HCT116 (cell line): ENCODE measurements at regions not wholly inside any gene's neighbourhood (a gene's known extent, or its start where the extent isn't known, plus 50 kb on each side); places are given as distances from the start of the nearest gene placed in this dataset.

Source experiments
- ATAC-seq: fragments of 200-7000 bp; cut with Tn5 transposase; 2 replicates; pipeline ENCODE4 v1.9.1; 2020; ENCODE audit warnings: mild to moderate bottlenecking, moderate library complexity
- BruUV-seq: library from RNA; stranded (reverse); fragments of 400-500 nt; replicated peaks from 2 replicates; lab custom pipeline; 2021; lab: Mats Ljungman, UMichigan
- CTCF ChIA-PET: fragments of 300-600 bp; sonication (Branson Sonifier 250); formaldehyde crosslinking; loops from one replicate; lab custom pipeline; 2021; ENCODE audit warnings: antibody characterized with exemption; lab: Charles Lee
- POLR2A ChIA-PET: fragments of 300-600, 350-600 bp; sonication (Branson Sonifier 250); formaldehyde crosslinking; loops from one replicate; lab custom pipeline; 2021; ENCODE audit warnings: antibody characterized with exemption; lab: Charles Lee
- RAD21 ChIA-PET, 2 experiments: fragments of 300-600 bp; sonication (Branson Sonifier 250); formaldehyde crosslinking; loops; one replicate each; lab custom pipeline; 2023; ENCODE audit warnings: low total read pairs in 2 of 2; ENCODE audit not compliant: uncharacterized antibody in 2 of 2, unreplicated experiment in 2 of 2, low non-redundant PET in 1 of 2; lab: Charles Lee
- DNase-seq: peaks from one replicate; pipeline ENCODE4 v3.0.0-alpha.2; 2010; ENCODE audit warnings: low read depth, low spot score
- H2AFZ ChIP-seq: fragments of 200-600 bp; shearing (Covaris generic), sonication (generic); 2 replicates; pipeline ENCODE4 v1.6.1; 2017; ENCODE audit warnings: low read depth, mixed run types, mixed read lengths, antibody characterized with exemption, low read length; ENCODE audit not compliant: poor library complexity, severe bottlenecking
- H3K27ac ChIP-seq: 2 replicates; pipeline ENCODE4 v1.5.1; 2012; ENCODE audit warnings: low read depth, low read length
- H3K27me3 ChIP-seq: fragments of 200-600 bp; sonication (generic); 2 replicates; pipeline ENCODE4 v1.6.1; 2016; ENCODE audit warnings: mixed run types, low read length, mixed read lengths; ENCODE audit not compliant: insufficient read depth
- H3K36me3 ChIP-seq, 2 experiments: fragments of 200-500 bp in 1 of 2; fragments of 200-600 bp in 1 of 2; sonication (Bioruptor generic) in 1 of 2; sonication (generic) in 1 of 2; 2 replicates each; pipeline versions ENCODE4 v1.5.1 to v1.6.1; 2014 to 2016; ENCODE audit warnings: low read length in 2 of 2, inconsistent platforms in 1 of 2, mixed read lengths in 1 of 2, mixed run types in 1 of 2; ENCODE audit not compliant: insufficient read depth in 2 of 2, control insufficient read depth in 1 of 2
- H3K4me1 ChIP-seq, 2 experiments: fragments of 200-600 bp in 1 of 2; sonication (generic) in 1 of 2; 2 replicates each; pipeline versions ENCODE4 v1.5.1 to v1.6.1; 2012 to 2017; ENCODE audit warnings: low read length in 2 of 2, inconsistent platforms in 1 of 2, mild to moderate bottlenecking in 1 of 2, mixed read lengths in 1 of 2, mixed run types in 1 of 2, moderate library complexity in 1 of 2; ENCODE audit not compliant: insufficient read depth in 2 of 2, control insufficient read depth in 1 of 2
- H3K4me2 ChIP-seq: fragments of 200-600 bp; sonication (generic); 2 replicates; pipeline ENCODE4 v1.6.1; 2017; ENCODE audit warnings: mixed run types, low read length, mixed read lengths
- H3K4me3 ChIP-seq, 2 experiments: fragments of 200-600 bp in 1 of 2; sonication (generic) in 1 of 2; replicated peaks in 1 of 2; 2 replicates each; pipeline ENCODE4 v1.5.1; 2011 to 2016; ENCODE audit warnings: low read length in 2 of 2, control low read depth in 1 of 2, low read depth in 1 of 2, mild to moderate bottlenecking in 1 of 2, mixed read lengths in 1 of 2, mixed run types in 1 of 2
- H3K79me2 ChIP-seq: fragments of 200-600 bp; sonication (generic); 2 replicates; pipeline ENCODE4 v1.6.1; 2017; ENCODE audit warnings: mild to moderate bottlenecking, mixed run types, low read length, moderate library complexity, mixed read lengths; ENCODE audit not compliant: insufficient read depth
- H3K9ac ChIP-seq: fragments of 200-600 bp; sonication (generic); 2 replicates; pipeline ENCODE4 v1.6.1; 2016; ENCODE audit warnings: low read length, mixed read lengths
- H3K9me2 ChIP-seq: fragments of 200-600 bp; sonication (generic), shearing (Covaris generic); 2 replicates; pipeline ENCODE4 v1.6.1; 2017; ENCODE audit warnings: mixed run types, mild to moderate bottlenecking, moderate library complexity; ENCODE audit not compliant: insufficient read depth
- H3K9me3 ChIP-seq, 2 experiments: fragments of 200-500 bp in 1 of 2; fragments of 200-600 bp in 1 of 2; sonication (Bioruptor generic) in 1 of 2; sonication (generic) in 1 of 2; 2 replicates each; pipeline ENCODE4 v1.6.1; 2014 to 2017; ENCODE audit warnings: low read length in 2 of 2, mixed read lengths in 2 of 2, inconsistent platforms in 1 of 2, low read depth in 1 of 2, mild to moderate bottlenecking in 1 of 2, mixed run types in 1 of 2, moderate library complexity in 1 of 2; ENCODE audit not compliant: control insufficient read depth in 1 of 2, insufficient read depth in 1 of 2
- H4K20me1 ChIP-seq: fragments of 200-600 bp; sonication (generic), shearing (Covaris generic); 2 replicates; pipeline ENCODE4 v1.6.1; 2017; ENCODE audit warnings: mixed run types, mild to moderate bottlenecking, moderate library complexity; ENCODE audit not compliant: insufficient read depth
- CBX3 ChIP-seq: IDR thresholded peaks from 2 replicates; pipeline ENCODE4 v1.6.1; 2012; ENCODE audit warnings: low read depth
- ELF1 ChIP-seq: IDR thresholded peaks from 2 replicates; pipeline ENCODE4 v1.6.1; 2012; ENCODE audit warnings: low read depth, borderline replicate concordance
- JUND ChIP-seq: IDR thresholded peaks from 2 replicates; pipeline ENCODE4 v1.6.1; 2012
- RAD21 ChIP-seq: IDR thresholded peaks from 2 replicates; pipeline ENCODE4 v1.6.1; 2012; ENCODE audit warnings: low read depth, mild to moderate bottlenecking
- REST ChIP-seq: IDR thresholded peaks from 2 replicates; pipeline ENCODE4 v1.6.1; 2012; ENCODE audit warnings: low read depth
- TCF7L2 ChIP-seq: IDR thresholded peaks from 2 replicates; pipeline ENCODE4 v1.7.0; 2011; ENCODE audit warnings: borderline replicate concordance, inconsistent platforms; ENCODE audit not compliant: insufficient read depth, insufficient read length; ENCODE audit errors: extremely low read depth
- intact Hi-C: fragments of 100-400 bp; cut with micrococcal nuclease; formaldehyde crosslinking; loops from 2 replicates; pipeline ENCODE4 v1.10.0; 2022
- TF ChIP-seq, protein P1 (sequence below): IDR thresholded peaks from 2 replicates; pipeline ENCODE4 v1.6.1; 2011; ENCODE audit warnings: mild to moderate bottlenecking, low read length, moderate library complexity; ENCODE audit not compliant: insufficient replicate concordance; ENCODE audit errors: extremely low read depth

GRCh38 chrX:15985937-15986336 is 131.3 kb upstream of the AP1S2 start:
- POLR2A ChIA-PET: no interaction called here
- Histone ChIP-seq H3K79me2 (no peaks in the 10 kb centered on the region), H3K36me3 (no peaks in the 10 kb centered on the region), H3K4me3 (no peak overlapping the region), H3K27ac (no peak overlapping the region), H4K20me1 (no peaks in the 10 kb centered on the region), H3K4me1 (peaks cover 0 to 9% of the 10 kb centered on the region in 2 experiments; a peak in 1 of 4 replicates), H3K27me3 (no peaks in the 10 kb centered on the region), H2AFZ (no peak overlapping the region), H3K4me2 (no peak overlapping the region), H3K9ac (no peak overlapping the region), H3K9me2 (no peaks in the 10 kb centered on the region), H3K9me3 (no peaks in the 10 kb centered on the region)
- CTCF ChIA-PET: no interaction called here
- intact Hi-C loops: no loop called here
- TF ChIP-seq JUND: no peak
- TF ChIP-seq CBX3: no peak
- TF ChIP-seq, protein P1, sequence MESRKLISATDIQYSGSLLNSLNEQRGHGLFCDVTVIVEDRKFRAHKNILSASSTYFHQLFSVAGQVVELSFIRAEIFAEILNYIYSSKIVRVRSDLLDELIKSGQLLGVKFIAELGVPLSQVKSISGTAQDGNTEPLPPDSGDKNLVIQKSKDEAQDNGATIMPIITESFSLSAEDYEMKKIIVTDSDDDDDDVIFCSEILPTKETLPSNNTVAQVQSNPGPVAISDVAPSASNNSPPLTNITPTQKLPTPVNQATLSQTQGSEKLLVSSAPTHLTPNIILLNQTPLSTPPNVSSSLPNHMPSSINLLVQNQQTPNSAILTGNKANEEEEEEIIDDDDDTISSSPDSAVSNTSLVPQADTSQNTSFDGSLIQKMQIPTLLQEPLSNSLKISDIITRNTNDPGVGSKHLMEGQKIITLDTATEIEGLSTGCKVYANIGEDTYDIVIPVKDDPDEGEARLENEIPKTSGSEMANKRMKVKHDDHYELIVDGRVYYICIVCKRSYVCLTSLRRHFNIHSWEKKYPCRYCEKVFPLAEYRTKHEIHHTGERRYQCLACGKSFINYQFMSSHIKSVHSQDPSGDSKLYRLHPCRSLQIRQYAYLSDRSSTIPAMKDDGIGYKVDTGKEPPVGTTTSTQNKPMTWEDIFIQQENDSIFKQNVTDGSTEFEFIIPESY: no peak
- no peak for TF ChIP-seq ELF1
- no peak for TF ChIP-seq TCF7L2
- no peak for TF ChIP-seq REST
- TF ChIP-seq RAD21: no peak
- RAD21 ChIA-PET: no interaction called here
- BruUV-seq: no TSS peak
- DNase-seq (no peak), ATAC-seq (no peak)
